ENCODE measurements at regions not wholly inside any gene's neighbourhood (a gene's known extent, or its start where the extent isn't known, plus 50 kb on each side); places are given as distances from the start of the nearest gene placed in this dataset.

DNA sequence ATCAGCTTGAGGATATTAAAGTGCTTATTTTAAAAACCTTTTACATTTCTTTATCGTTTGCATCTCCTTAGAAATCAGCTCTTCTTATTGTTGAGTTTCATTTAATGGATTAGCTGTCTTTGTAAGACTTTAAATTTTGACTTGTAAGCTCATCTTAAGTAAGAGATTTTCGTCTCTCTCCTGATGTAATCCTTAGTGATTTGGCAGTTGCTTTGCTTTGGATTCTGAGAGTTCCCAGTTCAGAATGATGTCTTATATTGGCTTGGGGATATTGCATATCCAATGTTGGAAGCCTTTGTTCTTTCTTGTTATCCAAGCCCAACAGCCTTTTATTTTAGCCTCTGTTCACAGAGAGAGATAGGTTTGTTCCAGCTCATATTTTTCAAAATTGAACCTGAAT, 212.1 kb downstream of the ARL6IP6 start:
- TF ChIP-seq, protein P1, sequence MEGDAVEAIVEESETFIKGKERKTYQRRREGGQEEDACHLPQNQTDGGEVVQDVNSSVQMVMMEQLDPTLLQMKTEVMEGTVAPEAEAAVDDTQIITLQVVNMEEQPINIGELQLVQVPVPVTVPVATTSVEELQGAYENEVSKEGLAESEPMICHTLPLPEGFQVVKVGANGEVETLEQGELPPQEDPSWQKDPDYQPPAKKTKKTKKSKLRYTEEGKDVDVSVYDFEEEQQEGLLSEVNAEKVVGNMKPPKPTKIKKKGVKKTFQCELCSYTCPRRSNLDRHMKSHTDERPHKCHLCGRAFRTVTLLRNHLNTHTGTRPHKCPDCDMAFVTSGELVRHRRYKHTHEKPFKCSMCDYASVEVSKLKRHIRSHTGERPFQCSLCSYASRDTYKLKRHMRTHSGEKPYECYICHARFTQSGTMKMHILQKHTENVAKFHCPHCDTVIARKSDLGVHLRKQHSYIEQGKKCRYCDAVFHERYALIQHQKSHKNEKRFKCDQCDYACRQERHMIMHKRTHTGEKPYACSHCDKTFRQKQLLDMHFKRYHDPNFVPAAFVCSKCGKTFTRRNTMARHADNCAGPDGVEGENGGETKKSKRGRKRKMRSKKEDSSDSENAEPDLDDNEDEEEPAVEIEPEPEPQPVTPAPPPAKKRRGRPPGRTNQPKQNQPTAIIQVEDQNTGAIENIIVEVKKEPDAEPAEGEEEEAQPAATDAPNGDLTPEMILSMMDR (IDR thresholded peaks at IDR 0.05 in 2 of 3, conservative IDR thresholded peaks at IDR 0.05 in 1 of 3; ENCODE audit: borderline replicate concordance in 1 of 3, insufficient read depth in 1 of 3, low read depth in 2 of 3, low read length in 2 of 3) = no peak
- no peak for TF ChIP-seq POLR2A (IDR thresholded peaks at IDR 0.05; ENCODE audit: borderline replicate concordance, extremely low read depth, insufficient read depth, insufficient read length)
- TF ChIP-seq, protein P2, sequence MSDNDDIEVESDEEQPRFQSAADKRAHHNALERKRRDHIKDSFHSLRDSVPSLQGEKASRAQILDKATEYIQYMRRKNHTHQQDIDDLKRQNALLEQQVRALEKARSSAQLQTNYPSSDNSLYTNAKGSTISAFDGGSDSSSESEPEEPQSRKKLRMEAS (IDR thresholded peaks at IDR 0.05) = no peak

All from HCT116 (cell line).